ENCODE measurements at regions not wholly inside any gene's neighbourhood (a gene's known extent, or its start where the extent isn't known, plus 50 kb on each side); places are given as distances from the start of the nearest gene placed in this dataset.

GRCh38 chr2:81097361-81097760 lies 792.8 kb upstream of the LRRTM1 start:
- Histone ChIP-seq H3K9me3 (ENCODE audit: low read depth, low read length, poor library complexity, severe bottlenecking) (peaks cover 9% of the 10 kb centered on the region), H3K27me3 (replicated peaks; ENCODE audit: insufficient read depth, low read depth, low read length, poor library complexity) (no peaks in the 10 kb centered on the region), H3K36me3 (ENCODE audit: insufficient read depth, low read length, poor library complexity, severe bottlenecking) (no peaks in the 10 kb centered on the region), H3K27ac (ENCODE audit: low read depth, low read length, poor library complexity, severe bottlenecking) (no peak overlapping the region), H3K4me1 (ENCODE audit: insufficient read depth, low read length, poor library complexity, severe bottlenecking) (no peaks in the 10 kb centered on the region), H3K4me3 (ENCODE audit: low read depth, low read length, poor library complexity, severe bottlenecking) (no peak overlapping the region)
- CTCF ChIA-PET, result no interaction called here
- POLR2A ChIA-PET (ENCODE audit: low non-redundant PET), result no interaction called here
- TF ChIP-seq EZH2 (IDR thresholded peaks at IDR 0.05; ENCODE audit: borderline replicate concordance, low read depth, low read length, poor library complexity, severe bottlenecking), result no peak
- no peak for TF ChIP-seq CTCF (conservative IDR thresholded peaks at IDR 0.05; ENCODE audit: low read depth, low read length)
- no TSS peak for BruUV-seq (replicated peaks)
- DNase-seq (ENCODE audit: low spot score), result no peak
- intact Hi-C loops (cut with micrococcal nuclease; ENCODE audit: unreplicated experiment), result no loop called here

- intact Hi-C loops (cut with micrococcal nuclease; ENCODE audit: unreplicated experiment), result no loop called here
- Histone ChIP-seq H3K9me3 (ENCODE audit: low read depth, low read length, poor library complexity, severe bottlenecking) (peaks cover 28% of the 10 kb centered on the region), H3K4me3 (ENCODE audit: low read depth, low read length, poor library complexity, severe bottlenecking) (no peak overlapping the region), H3K4me1 (ENCODE audit: insufficient read depth, low read length, poor library complexity, severe bottlenecking) (no peaks in the 10 kb centered on the region), H3K36me3 (ENCODE audit: insufficient read depth, low read length, poor library complexity, severe bottlenecking) (no peaks in the 10 kb centered on the region), H3K27me3 (replicated peaks; ENCODE audit: insufficient read depth, low read depth, low read length, poor library complexity) (no peaks in the 10 kb centered on the region), H3K27ac (ENCODE audit: low read depth, low read length, poor library complexity, severe bottlenecking) (no peak overlapping the region)
- BruUV-seq (replicated peaks), result no TSS peak
- DNase-seq (ENCODE audit: low spot score), result no peak
- ChIA-PET POLR2A (ENCODE audit: low non-redundant PET) (interaction anchor here (0.7 kb wide), 1 partner anchor 11 kb away, joined by 13 read pairs; no protein-coding TSS in a partner anchor), CTCF (no interaction called here)
- no peak for TF ChIP-seq EZH2 (IDR thresholded peaks at IDR 0.05; ENCODE audit: borderline replicate concordance, low read depth, low read length, poor library complexity, severe bottlenecking)
- no peak for TF ChIP-seq CTCF (conservative IDR thresholded peaks at IDR 0.05; ENCODE audit: low read depth, low read length)
Measured at GRCh38 chr2:81093031-81093430, 788.5 kb upstream of the LRRTM1 start.

GRCh38 chr2:81087646-81088045 lies 783.1 kb upstream of the LRRTM1 start:
- H3K4me1 ChIP-seq (ENCODE audit: insufficient read depth, low read length, poor library complexity, severe bottlenecking), result no peaks in the 10 kb centered on the region
- H3K27ac ChIP-seq (ENCODE audit: low read depth, low read length, poor library complexity, severe bottlenecking), result no peak overlapping the region
- DNase-seq (ENCODE audit: low spot score), result no peak
- no peaks in the 10 kb centered on the region for H3K27me3 ChIP-seq (replicated peaks; ENCODE audit: insufficient read depth, low read depth, low read length, poor library complexity)
- no peak overlapping the region for H3K4me3 ChIP-seq (ENCODE audit: low read depth, low read length, poor library complexity, severe bottlenecking)
- BruUV-seq (replicated peaks), result no TSS peak
- peaks cover 44% of the 10 kb centered on the region for H3K9me3 ChIP-seq (ENCODE audit: low read depth, low read length, poor library complexity, severe bottlenecking)
- intact Hi-C loops (cut with micrococcal nuclease; ENCODE audit: unreplicated experiment), result no loop called here
- H3K36me3 ChIP-seq (ENCODE audit: insufficient read depth, low read length, poor library complexity, severe bottlenecking), result no peaks in the 10 kb centered on the region
- ChIA-PET POLR2A (ENCODE audit: low non-redundant PET) (no interaction called here), CTCF (no interaction called here)
- TF ChIP-seq EZH2 (IDR thresholded peaks at IDR 0.05; ENCODE audit: borderline replicate concordance, low read depth, low read length, poor library complexity, severe bottlenecking) (no peak), CTCF (conservative IDR thresholded peaks at IDR 0.05; ENCODE audit: low read depth, low read length) (no peak)

All from A673 (cell line).